NCI-H1092 (cell line): ENCODE measurements at regions not wholly inside any gene's neighbourhood (a gene's known extent, or its start where the extent isn't known, plus 50 kb on each side); places are given as distances from the start of the nearest gene placed in this dataset.

Experiments
- DNase-seq: peaks from one replicate; lab custom pipeline; 2025; lab: John Stamatoyannopoulos, UW

GRCh38 chr13:21318891-21319532 lies 140.1 kb downstream of the ZDHHC20 start:
- no peak for DNase-seq

- no peak for DNase-seq
Observed at GRCh38 chr13:21319869-21320641, 139.0 kb downstream of the ZDHHC20 start.

- no peak for DNase-seq
Observed at GRCh38 chr13:21320642-21321034, 138.5 kb downstream of the ZDHHC20 start.

GRCh38 chr13:21321269-21321668 lies 137.8 kb downstream of the ZDHHC20 start:
- DNase-seq = no peak

GRCh38 chr13:21322327-21322965 lies 136.7 kb downstream of the ZDHHC20 start:
- DNase-seq = no peak
